HG02885 (cell line): ENCODE measurements at regions not wholly inside any gene's neighbourhood (a gene's known extent, or its start where the extent isn't known, plus 50 kb on each side); places are given as distances from the start of the nearest gene placed in this dataset.

Source experiments
- ATAC-seq: cut with Tn5 transposase; IDR thresholded peaks from one replicate; pipeline ENCODE4 v1.9.1; 2021; ENCODE audit warnings: mild to moderate bottlenecking; ENCODE audit not compliant: unreplicated experiment, poor library complexity

GRCh38 chr13:80047406-80047805 is 293.5 kb downstream of the SPRY2 start:
- ATAC-seq: no peak

GRCh38 chr13:80040981-80041317 is 300.0 kb downstream of the SPRY2 start:
- ATAC-seq: no peak

DNA sequence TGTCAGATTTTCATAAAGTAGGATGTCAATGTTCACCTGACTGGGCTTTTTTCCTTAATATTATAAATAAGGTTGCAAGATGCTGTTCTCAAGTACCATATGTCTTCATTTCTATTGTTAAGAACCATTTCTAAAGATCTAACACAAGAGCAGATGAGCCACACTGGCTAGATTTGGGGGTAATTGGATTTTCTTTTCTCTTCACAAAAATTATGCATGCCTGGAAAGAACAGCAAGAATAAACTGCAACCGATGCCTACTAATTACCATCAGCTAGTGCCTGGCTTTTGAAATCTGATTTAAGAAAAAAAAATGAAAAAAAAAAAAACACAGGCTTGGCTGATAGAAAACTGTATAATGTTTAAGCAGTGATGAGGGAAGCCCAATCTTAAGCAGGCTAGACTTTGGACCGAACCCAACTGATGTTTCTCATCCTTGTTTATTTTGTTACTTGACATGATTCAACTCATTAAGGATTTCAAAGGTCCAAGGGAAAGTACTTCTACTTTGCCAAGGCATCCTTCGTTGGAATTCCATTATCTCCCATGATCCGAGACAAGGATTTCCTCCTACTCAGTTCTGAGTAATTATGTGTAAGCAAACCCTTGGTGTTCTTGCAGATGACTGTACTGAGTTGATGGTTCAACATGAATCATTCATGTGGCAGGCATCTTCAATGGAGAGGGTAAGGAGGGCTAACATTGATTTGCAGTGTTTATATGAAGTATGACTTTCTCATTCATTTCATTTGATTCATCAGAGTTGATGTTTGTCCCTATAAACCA is 300.5 kb downstream of the SPRY2 start:
- ATAC-seq: no peak

- peak; percentile 54 for ATAC-seq
Measured at GRCh38 chr13:80039000-80039399, 301.9 kb downstream of the SPRY2 start.

DNA sequence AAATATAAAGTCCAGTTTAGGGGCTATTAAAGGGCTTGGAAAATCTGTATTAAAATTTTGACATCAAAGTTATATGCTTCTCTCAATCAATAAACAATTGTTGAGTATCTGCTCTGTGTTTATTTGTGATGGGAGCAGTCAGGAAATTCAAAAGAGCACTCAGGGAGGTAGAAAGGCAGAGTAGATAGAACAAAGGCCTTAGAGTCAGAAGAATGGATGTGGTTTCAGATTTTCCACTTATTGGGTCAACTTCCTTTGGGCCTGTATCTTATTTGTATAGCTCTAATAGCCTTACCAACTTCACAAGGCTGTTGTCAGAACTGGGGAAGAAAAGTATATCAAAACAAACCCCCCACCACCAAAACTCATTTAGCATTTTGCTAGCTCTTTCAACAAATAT is 302.6 kb downstream of the SPRY2 start:
- ATAC-seq: no peak

DNA sequence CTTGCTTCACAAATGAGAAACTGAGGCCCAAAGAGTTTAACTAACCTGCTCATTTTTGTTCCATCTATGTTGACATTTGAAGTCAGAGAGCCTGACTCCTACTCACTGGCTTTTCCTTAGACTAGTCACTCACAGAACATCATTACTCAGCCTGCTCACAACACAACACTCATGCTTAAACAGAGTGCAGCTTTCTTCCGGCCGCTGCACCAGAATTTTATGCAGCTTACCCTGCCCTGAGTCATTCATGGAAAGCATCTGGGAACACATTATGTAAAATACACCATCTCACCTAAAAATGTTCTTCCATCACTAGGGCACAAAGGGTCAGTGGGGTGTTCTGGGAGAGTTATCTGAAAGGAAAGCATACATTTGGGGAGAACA is 303.4 kb downstream of the SPRY2 start:
- peak; percentile 81 for ATAC-seq

DNA sequence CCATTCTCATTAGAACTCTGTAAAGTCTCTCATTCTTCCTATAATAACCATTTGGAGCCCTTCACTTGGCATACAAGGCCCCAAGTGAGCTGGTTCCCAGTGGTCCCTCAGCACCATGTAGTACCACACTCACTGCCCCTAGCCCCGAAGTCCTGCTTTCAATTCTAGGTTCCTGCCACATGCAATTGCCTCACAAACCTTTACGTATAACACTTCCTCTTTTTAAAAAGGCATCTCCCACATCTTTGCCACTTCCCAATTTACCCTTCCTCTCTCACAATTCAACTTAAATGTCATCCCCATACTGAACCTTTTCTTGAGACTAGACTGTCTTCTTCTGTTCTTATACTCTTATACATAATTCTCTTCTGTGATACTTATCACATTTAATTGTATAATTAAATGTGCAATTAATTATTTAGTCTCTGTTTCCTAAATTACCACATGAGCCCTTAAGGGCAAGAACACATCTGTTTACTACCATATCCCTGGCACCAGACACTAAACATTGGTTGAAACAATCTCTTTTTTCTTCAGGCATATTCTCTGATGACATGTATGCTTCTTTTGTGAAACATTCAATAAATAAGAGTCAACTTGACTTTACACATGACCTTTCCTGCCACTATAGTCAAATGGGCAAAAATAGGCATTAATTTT is 304.0 kb downstream of the SPRY2 start:
- ATAC-seq: peak; percentile 50

DNA sequence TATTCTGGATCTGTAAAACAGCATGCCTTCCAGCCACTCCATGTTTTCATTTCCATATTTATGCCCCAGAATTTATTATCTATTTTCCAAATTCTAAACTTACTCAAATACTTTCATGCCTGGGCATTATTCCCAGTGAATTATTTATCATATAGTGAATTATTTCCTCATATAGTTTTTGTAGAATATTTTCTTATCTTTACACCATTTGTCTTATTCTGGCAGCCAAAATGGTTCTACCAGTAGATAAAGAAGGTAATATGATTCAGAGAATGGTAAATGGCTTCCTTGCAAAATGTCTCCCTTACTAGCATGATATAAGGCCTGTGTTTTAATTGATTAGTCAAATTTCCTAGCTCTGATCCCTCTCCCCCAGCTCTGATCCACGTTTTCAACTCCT is 305.8 kb downstream of the SPRY2 start:
- ATAC-seq: no peak

GRCh38 chr13:80033951-80034350 is 307.0 kb downstream of the SPRY2 start:
- no peak for ATAC-seq

- no peak for ATAC-seq
Measured at GRCh38 chr13:80033286-80033685, 307.6 kb downstream of the SPRY2 start.

DNA sequence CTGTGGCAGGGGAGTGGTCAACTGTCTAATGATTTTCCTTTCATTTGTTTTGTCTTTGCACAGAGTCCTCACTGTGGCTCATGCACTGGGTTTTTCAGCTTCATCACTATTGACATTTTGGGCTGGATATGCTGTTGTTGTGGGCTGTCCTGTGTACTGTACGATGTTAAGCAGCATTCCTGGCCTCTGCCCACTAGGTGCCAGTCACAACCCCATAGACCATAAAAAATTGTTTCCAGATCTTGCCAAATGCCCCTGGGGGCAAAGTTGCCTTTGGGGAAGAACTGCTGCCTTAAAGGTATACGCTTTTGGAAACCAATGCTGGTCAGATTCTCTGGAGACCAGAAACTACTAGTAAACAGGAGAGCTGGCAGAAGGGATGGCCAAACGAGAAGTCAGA is 310.4 kb downstream of the SPRY2 start:
- peak; percentile 63 for ATAC-seq

- ATAC-seq: no peak
Measured at GRCh38 chr13:80029170-80029569, 311.8 kb downstream of the SPRY2 start.

- no peak for ATAC-seq
Measured at GRCh38 chr13:80022146-80022545, 318.8 kb downstream of the SPRY2 start.

DNA sequence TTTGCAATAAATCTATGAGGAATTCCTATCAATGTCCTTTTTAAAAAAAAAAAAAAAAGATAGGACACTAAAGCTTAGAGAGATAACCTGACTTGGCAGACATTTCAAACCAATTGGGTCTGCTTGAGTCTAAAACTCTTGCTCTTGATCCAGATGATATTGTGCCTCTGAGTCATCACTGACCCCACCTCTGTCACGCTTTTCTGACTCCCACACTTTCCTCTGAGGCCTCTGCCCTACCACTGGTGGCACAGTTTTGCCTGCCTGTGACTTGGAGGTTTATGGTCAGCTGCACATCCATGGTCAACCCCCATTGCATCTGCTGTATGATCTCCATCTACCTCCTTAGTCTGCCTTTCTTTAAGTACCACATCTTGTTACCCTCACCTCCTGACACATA is 328.7 kb downstream of the SPRY2 start:
- ATAC-seq: peak; percentile 56

DNA sequence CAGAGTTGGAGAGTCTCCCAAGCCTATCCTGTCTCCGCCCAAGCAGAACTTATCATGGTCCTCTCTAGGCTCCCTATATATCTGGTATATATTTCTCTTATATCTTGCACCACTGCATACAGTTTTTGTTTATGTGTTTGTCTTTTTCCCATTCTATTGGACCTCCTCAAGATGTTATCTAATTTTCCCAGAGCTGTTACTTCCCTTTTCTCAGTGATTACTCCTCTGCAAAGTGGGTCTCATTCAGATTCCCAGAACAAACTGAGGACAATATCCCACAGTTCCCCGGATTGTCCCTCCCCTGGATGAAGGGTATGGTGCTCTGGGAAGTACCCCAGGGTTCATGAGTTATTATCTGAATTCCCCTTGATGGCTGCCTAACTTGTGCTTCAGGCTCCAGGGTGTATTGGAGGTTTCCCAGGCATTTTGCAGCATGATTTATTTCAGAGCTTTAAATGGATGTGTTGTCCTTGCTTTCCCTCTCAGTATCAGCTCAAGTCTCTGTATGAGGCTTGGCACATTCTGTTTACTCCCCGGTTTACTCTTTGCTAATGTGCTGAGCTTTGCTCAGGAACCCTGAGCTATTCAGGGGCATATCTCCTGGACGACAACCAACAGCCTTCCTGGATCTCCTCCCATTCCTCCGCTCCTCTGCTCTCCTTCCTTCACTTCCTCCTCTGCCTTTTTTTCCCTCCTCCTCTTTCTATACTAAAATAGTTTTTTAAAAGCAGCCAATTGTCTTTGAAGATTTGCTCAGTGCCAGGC is 329.3 kb downstream of the SPRY2 start:
- ATAC-seq: no peak

GRCh38 chr13:80010846-80011245 is 330.1 kb downstream of the SPRY2 start:
- ATAC-seq: no peak

- ATAC-seq: no peak
Measured at GRCh38 chr13:80010286-80010831, 330.6 kb downstream of the SPRY2 start.

DNA sequence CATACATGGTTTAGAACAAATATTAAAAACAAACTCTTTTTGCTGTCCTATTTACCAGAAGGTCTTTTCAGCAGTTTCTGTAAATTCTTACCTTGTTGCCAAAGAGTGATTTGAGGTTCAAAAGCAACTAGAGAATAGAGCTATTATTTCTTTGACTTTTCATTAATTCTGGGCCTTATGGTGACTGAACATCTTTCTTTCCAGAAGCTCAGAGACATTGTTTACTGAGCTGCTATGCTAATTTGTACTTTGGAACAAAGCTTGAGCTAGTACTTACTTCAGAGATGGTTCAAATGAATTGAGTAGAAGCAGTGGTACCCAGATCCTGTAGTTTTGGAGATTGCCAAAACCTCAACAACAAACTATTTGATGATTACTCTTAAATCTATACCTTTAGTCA is 331.2 kb downstream of the SPRY2 start:
- ATAC-seq: no peak

GRCh38 chr13:80006940-80007339 is 334.0 kb downstream of the SPRY2 start:
- no peak for ATAC-seq

DNA sequence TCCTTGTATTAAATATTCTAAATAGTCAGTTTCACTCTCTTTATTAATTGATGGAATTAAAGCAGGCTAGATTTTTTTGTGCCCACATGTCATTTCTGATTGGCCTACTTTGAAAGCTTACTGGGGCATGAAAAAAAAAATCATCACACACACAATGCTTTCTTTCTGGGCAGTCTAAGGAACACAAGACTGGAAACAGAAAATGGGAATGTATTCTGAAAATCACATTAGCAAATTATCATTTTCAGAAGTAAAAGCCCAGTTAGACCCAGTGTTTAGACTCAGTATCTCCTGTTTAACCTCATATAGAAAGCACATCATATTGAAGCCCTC is 339.4 kb downstream of the SPRY2 start:
- no peak for ATAC-seq
